GM12872 (cell line): ENCODE measurements at regions not wholly inside any gene's neighbourhood (a gene's known extent, or its start where the extent isn't known, plus 50 kb on each side); places are given as distances from the start of the nearest gene placed in this dataset.

ENCODE experiments used
- CTCF ChIP-seq: IDR thresholded peaks from 3 replicates; pipeline ENCODE4 v1.5.1; 2011; ENCODE audit warnings: low read depth, mild to moderate bottlenecking, low read length, moderate library complexity; ENCODE audit not compliant: insufficient read depth

- no peak for TF ChIP-seq CTCF
Observed at GRCh38 chr2:198517976-198518375, 713.6 kb downstream of the PLCL1 start.

- no peak for TF ChIP-seq CTCF
Observed at GRCh38 chr2:198499539-198499938, 695.1 kb downstream of the PLCL1 start.

DNA sequence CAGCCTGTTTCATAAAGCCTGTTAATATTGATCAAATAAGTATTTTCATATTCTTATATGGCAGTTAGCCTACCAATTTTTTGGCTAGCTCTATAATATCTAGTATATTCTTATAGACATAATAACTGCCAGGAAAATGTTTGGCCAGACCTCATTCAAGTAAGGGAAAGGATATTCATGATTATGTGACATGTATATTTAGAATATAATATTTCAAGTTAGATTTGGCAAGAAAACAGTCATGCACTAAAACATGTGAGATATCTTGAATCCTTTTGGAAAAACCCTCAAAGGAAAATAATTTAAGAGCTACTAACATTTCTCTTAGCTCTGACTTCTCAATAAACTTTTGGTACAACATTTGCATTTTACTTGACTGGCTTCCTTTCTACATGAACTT lies 694.1 kb downstream of the PLCL1 start:
- TF ChIP-seq CTCF: no peak

GRCh38 chr2:198498048-198498447 lies 693.7 kb downstream of the PLCL1 start:
- TF ChIP-seq CTCF: no peak

GRCh38 chr2:198494931-198495330 lies 690.5 kb downstream of the PLCL1 start:
- no peak for TF ChIP-seq CTCF

DNA sequence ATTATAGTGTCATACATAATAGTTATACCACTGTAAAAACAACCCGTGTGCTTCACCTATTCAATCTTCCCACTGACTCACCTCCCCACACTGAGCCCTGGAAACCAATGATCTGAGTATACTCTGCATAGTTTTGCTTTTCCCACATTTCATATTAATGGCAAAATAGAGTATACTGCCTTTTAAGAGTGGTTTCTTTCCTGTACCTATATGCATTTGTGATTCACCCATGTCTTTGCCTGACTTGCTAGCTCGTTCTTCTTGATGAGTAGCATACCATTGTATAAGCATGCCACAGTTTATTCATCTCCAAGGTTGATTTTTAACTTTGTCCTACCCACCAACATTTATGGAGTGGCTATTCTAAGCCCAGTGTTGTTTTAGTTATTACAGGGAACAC lies 686.4 kb downstream of the PLCL1 start:
- no peak for TF ChIP-seq CTCF

- TF ChIP-seq CTCF: no peak
Observed at GRCh38 chr2:198488964-198489363, 684.6 kb downstream of the PLCL1 start.

GRCh38 chr2:198483051-198483450 lies 678.7 kb downstream of the PLCL1 start:
- no peak for TF ChIP-seq CTCF
